HG03175 (cell line): ENCODE measurements at regions not wholly inside any gene's neighbourhood (a gene's known extent, or its start where the extent isn't known, plus 50 kb on each side); places are given as distances from the start of the nearest gene placed in this dataset.
"Not testable (repeated sequence)": the region's sequence is repeated elsewhere in the genome, so short reads cannot be mapped to it uniquely, and the experiment has no call there.

ENCODE experiments used
- ATAC-seq: cut with Tn5 transposase; IDR thresholded peaks from one replicate; pipeline ENCODE4 v1.9.1; 2021; ENCODE audit warnings: mild to moderate bottlenecking, moderate library complexity; ENCODE audit not compliant: unreplicated experiment

DNA sequence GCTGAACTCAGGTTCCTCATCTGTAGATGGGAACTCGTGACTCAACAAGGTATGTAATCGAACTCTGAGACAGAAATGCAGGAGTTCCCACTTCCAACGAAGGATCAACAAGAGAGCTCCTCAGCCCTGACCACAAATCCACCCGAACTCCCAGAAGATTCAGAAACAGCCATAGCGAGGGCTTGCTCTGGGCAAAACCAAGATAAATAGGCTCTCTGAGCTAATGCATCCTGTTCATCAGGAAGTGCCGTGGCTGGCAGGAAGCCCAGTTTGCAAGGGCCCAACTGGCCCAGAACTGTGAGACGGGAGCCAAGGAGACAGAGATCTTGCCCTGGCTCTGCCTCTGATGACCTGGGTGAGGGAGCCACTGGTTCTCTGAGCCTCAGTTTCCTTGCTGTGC is 141.7 kb upstream of the PFKP start:
- ATAC-seq: no peak

DNA sequence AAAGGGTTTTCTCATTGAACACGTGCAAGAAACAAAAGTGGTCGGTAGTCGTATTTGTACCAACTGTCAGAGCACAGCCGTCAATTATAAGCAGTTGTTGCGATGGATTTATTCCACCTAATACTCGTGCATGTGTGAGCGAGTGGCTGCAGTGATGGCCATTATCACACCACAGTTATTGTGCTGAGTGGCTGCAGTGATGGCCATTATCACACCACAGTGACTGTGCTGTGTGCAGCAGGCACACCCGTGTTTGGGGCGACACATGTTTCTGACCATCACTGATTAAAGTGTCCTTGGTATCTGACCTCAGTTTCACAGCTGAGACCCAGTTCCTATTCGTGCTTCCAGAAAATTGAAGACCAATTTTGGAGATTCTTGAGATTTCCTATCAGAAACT is 142.9 kb upstream of the PFKP start:
- no peak for ATAC-seq

DNA sequence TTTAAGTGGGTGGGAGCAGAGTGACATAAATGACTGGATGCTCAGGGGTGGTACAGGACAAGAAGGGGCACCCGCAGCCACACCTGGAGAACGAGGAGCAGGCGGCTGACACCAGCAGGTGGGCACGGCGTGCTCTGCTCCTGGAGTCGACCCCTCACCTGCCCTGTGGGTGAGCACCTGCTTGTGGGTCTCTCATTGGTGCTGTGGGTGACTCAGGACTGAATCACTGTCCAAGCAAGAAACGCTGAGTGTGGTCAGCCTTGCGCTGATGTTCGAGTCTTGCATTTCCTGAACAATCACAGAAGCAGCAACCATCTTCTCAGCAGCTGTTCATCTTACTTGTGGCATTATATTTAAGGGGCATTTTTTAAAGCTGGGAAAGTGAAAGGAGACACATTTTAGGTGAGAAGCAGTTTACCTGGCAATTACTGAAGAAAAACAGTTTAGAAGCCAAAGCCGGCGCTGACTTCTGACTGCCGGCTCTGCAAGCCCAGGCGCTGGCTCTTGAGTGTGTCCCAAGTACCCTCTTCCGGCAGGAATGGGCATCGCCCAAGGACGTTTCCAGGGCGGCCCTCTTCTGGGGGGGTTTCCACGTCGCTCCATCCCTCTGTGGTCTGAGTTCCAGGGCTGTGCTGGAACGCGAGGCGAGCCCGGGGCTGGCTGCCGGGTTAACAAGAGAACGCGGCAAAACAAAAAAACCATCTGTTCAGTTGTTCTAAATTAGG is 145.2 kb upstream of the PFKP start:
- ATAC-seq: no peak

DNA sequence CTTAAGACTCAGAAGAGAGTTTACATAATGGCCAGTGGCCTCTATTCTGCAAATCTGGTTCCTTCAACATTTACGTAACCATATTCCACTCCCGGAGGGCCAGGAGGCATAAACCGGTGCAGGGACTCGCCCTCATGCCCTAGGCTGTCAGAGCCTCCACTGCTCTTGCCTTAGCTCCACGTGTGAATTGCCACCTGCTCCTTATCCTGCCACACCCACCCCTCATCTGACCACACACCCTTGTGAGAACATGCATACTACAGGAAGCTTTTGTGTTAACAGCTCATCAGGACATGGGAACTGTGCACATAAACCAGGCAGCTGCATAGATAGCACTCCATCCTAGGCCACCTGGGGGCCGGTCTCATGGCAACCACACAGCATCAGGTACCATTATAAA is 146.7 kb upstream of the PFKP start:
- ATAC-seq: no peak

DNA sequence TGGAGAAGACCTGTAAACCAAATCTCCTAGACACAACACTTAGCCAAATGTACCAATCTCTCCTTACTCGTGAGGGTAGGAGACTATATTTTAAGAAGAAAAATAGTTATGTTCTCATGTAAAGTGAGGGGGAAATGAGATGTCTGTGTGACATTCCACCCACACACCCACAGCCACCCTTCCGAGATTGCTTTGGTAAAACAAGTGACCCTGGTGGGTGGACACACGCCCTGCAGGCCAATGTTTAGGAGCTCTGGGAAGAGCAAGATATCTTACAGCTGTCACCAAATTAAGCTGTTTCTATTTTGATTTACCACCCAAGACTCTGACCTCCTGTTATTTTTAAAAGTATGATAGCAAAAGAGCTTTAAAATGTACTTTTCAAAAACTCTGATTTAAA is 147.2 kb upstream of the PFKP start:
- ATAC-seq: no peak

DNA sequence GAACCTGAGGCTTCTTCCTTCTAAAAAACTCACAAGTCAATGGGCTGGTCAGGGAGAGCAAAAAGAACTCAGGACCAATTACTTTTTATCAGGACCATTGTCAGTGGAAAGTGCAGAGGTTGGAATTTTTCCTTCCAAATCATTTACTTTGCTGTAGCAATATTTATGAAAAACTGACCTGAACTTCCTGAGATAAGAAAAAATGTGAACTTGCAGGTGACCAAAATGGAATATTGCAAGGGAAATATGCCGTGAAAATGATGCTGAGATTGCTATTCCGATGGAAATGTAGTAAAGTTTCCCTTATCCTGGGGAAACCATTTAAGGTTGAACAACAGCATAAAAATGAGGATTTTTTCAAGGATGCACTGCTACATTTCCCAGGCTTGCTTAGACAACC is 148.3 kb upstream of the PFKP start:
- ATAC-seq: no peak

DNA sequence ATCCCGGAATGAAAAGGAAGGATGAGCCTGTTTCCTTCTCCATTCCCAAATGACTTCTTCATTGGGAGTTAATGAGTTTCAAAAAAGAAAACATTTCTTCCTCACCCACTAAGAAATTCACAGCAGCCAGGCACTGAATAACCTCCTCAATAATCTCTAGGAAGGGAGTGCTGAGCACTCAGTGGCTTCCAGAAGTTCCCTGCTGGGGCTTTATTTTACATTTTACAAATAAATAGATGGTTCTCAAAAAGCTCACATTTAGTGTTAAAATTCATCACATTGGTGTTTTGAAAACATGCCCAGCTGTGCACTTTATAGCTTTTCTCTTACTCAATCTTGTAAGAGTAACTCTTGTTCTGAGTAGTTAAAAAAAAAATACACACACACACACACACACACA is 148.9 kb upstream of the PFKP start:
- ATAC-seq: no peak

DNA sequence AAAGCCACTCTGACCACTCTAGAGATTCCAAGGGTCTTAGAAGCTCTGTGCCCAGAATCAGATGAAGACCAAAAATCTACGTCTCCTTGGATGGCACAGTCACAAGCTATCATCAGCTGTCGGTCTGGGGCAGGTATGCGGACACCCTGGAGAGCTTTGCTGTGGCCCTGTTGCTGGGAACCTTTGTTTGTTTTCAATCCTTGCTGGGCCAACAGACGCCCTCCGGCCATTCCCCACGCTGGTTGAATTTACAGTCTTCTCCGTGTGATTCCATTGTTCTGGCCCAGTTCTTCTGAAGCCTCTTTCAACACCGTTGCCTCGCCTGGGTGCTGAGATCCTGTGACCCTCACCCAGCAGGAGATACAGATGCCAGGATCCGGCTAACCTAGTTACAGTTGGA is 149.4 kb upstream of the PFKP start:
- no peak for ATAC-seq

DNA sequence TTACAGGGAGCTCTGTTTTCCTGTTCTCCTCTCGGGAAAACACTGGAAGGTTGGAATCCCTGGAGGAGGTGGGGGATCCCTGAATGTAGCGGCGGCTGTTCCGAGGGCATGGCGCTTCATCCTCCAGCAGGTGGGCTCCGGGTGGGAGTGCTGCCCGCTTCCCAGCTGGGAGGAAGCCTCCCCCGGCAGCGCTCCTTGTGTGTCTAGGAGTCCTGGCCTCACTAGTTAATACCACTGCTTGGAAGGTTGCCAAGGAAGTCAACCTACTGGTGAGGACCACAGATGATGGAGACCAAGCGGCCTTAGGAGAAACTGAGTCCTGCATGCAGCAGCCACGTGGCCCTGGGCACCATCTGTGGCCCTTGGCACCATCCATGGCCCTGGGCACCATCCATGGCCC is 151.9 kb upstream of the PFKP start:
- no peak for ATAC-seq

DNA sequence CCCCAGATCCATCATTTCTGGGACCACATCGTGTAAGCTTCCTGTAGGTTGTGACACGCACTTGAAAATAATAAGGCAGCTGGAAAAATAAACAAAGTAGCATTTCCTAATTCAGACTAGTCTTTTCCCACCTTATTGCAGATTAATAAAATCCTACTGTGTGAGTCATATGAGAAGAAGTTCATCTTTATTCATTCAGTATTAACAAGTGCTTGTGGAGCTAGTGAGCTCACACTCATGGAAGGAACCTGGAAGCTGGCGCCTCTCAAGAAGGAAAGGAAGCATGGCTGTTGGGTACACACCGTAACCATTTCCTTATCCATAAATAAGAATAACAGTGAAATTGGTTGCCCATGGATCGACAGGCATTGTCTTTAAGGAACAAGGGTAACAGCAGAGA is 152.6 kb upstream of the PFKP start:
- no peak for ATAC-seq

DNA sequence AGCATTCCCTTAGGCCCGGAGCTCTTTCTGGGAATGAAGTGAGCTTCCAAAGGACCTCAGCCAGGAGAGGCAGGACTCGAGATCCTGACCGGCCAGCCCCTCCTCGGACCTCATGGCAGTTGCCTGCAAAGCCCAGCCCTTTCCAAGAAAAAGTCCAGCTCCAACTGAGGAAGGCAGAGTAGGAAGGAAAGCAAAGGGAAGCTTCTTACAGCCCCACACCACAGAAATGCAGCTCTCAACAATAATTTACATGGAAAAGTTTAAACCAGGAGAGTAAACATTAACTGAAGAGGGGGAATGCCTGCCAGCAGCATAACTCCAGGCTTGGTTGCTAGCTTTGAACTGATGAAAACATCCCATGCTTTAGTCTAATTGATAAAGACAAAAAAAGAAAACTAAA is 153.9 kb upstream of the PFKP start:
- ATAC-seq: no peak

DNA sequence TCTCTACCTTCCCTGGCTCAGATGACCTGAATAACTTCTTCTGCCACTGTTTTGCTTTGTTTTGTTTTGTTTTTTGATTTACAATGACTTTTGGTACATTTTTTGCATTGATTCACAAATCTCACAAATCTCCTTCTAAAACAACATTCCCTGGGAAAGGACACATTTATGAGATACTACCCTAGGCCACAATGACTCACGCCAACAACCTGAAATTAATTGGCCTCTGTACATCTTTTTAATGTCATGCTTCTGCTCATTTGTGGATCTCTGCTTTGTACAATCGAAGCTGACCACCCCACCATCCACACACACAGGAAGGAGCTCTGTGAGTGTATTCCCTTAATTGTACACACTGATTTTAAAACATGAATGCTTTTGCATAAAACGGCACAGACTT is 156.7 kb upstream of the PFKP start:
- ATAC-seq: no peak

DNA sequence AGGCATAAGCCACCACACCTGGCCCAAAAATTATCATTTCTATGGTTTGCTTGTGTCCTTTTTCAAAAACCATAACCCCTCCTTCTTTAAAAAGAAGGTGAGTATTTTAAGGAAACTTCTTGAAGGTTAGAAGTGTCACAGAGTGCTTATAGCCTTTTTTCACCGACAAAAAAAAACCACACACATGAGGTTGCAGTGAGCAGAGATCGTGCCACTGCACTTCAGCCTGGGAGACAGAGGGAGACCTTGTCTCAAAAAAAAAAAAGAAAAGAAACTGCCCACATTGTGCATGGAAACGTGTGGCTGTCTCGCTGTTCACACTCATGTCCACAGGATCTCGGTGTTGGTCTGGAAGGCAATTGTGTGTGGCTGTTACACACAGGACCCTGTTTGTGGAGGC is 157.4 kb upstream of the PFKP start:
- no peak for ATAC-seq

DNA sequence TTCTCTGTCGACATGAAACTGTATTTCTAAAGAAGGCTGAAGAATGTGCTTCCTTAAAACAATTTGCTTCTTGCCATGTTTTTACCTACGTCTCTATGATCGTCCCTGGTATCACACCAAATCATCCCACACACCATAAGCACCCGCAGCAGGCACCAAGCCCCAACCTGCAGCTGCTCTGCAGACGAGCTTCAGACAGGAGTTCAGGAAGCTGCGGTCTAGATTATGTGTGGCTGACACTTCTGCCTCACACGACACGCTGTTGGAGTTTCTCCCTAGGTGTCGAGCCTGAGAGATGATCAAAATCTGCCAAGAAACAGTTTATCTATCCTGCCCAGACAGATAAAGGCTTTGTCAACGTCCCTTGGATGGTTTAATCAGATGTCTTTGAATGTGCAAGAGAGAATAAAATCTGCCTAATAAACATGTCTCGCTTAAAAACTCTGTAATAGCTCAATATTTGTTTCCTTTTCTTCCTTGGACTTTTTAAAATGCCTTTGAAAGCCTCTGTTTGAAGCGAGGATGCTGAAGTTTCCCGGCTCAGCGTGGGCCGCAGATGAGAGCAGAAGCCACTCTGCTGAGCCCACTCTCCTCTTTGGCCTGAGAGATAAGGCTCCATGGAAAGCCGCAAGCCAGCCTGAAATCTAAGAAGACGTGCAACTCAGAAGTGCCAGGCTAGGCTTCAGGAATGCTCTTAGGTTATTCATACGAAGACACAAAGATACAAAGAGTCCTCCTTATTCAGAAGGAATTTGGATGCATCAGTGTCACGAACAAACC is 158.3 kb upstream of the PFKP start:
- no peak for ATAC-seq

DNA sequence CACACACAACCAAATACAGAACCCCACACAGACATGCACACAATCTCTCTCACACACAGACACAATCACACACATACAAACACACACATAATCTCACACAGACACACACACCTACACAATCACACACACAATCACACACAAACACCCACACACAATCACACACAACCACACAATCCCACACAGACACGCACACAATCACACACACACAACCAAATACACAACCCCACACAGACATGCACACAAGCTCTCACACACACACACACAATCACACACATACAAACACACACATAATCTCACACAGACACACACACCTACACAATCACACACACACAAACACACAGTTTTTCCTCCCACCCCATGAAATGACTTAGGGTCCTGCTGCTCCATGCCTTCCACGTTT is 160.4 kb upstream of the PFKP start:
- no peak for ATAC-seq

DNA sequence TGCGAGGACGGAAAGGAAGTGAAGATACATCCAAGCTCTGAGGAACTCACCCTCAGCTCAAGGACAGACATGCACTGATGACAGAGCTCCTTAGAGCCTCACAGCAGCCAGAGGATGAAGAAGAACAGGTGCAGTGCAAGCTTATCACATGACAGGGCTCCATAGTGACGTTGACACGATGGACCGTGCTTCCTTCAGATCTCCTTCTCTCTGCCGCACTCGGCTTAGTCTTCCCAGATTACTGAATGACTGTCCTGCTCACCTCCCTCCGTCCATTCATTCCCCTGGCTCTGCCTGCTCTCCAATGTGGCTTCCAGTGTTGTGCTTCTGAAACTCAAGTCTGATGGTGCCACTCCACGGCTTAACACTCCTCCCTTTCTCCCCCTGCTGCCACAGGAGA is 161.5 kb upstream of the PFKP start:
- no peak for ATAC-seq

DNA sequence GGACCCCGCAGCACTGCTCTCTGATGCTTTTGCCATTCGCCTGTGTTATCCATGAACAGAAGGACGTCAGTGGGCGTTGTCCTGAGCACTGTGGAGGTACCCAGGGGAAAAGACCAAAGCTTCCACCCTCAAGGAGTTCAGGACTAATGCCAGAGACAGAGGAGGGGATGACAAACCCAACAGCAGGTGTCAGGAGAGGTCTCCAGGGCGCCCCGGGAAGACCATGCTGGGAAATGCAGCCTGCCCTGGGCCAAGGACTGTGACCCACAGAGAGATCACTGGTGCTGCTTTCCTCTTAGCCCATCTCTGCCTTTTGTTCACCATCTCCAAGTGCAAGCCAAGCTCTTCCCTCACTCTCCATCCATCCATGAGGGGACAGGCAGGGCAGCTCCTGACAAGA is 166.8 kb upstream of the PFKP start:
- no peak for ATAC-seq

DNA sequence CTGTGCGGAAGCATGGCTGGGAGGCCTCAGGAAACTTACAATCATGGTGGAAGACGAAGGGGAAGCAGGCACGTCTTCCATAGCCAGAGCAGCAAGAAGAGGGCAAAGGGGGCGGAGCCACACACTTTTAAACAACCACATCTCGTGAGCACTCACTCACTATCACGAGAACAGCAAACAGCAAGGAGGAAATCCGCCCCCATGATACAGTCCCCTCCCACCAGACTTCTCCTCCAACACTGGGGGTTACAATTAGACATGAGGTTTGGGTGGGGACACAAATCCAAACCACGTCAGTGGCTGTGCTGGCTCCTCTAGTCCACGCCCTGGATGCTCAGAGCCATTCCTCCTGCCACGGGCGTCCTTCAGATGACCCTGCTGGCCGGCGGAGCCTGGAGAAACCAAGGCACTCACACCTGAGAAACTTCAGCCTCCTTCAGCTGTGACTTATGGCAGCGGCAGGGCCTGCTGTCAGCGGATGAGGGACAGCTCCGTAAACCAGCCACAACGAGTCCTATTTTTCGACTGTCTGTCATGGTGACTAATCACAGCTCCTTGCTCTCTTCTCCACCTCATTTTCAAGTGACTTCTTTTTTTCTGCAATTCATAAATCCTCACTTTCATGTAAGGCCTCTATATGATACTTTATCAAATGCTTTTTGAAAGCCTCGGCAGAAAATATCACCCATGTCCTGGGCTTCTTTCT is 167.9 kb upstream of the PFKP start:
- no peak for ATAC-seq

DNA sequence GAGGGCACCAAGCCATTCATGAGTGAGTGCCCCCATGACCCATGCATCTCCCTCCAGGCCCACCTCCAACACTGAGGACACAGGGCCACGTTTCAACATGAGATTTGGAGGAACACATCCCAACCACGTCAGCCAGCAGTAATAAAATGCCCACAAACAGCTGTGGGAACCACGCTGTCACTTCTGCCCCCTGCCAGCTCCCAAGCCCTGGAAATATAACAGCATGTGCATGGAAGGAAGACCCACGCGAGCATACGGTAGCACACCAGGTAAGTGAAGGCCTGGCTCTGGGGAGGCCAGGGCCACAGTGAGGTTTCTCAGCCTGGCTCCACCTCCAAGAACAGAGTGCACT is 168.9 kb upstream of the PFKP start:
- no peak for ATAC-seq

DNA sequence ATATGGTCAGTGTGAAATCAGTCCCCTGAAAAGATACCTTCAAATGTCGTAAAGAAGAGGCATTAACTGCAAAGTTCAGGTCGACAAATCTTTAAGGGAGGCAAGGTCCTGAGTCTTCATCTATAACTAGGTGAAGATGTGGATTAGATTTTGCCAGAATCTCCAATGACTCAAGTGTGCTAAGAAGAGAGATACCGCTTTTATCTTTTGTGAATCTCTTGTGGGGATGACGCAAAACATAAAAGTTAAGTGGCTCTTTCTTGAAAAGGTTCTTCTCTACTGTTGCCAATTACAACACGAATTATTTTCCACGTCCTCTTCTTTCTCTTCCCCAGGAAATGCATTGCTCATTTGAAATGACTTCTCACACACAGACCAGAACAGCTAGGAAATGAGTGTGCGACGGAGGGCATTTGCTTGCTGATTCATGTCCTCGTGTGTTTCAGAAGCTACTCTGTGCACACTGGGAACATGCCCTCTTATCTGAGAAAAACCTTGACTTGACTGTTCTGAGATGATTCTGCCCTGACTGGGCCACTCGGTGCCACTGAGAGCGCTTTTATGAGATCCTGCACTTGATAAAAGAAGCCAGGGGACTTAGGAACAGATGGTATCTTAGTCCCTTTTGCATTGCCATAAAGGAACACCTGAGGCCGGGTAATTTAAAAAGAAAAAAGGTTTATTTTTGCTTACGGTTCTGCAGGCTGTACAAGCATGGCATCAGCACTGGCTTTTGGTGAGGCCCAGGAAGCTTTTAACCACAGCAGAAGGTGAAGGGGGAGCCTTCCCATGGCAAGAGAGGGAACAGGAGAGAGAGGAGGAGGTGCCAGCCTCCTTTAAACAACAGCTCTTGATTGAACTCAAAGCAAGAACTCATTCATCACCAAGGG is 169.5 kb upstream of the PFKP start:
- ATAC-seq: no peak

DNA sequence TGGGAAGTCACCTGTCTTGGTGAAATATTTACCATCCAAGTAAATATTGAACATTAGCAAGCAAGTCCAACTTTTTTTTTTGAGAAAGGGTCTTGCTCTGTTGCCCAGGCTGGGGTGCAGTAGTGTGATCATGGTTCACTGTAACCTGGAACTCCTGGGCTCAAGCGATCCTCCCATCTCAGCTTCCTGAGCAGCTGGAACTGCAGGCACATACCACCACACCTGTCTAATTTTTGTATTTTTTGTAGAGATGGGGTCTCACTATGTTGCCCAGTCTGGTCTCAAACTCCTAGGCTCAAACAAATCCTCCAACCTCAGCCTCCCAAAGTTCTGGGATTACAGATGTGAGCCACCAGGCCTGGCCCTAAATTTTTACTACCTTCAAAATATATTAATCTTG is 171.0 kb upstream of the PFKP start:
- ATAC-seq: not testable (repeated sequence)
